IMR-90 (cell line): ENCODE measurements at regions not wholly inside any gene's neighbourhood (a gene's known extent, or its start where the extent isn't known, plus 50 kb on each side); places are given as distances from the start of the nearest gene placed in this dataset.

Experiments used
- ATAC-seq: fragments of 200-7000 bp; cut with Tn5 transposase; 2 replicates; pipeline ENCODE4 v1.9.1; 2020; ENCODE audit warnings: low read depth, mild to moderate bottlenecking, moderate library complexity
- BruUV-seq: library from RNA; stranded (reverse); fragments of 400-500 nt; replicated peaks from 2 replicates; lab custom pipeline; 2021; lab: Mats Ljungman, UMichigan
- CTCF ChIA-PET: fragments of 300-600 bp; formaldehyde crosslinking; extraction: SDS; loops from one replicate; lab custom pipeline; 2021; ENCODE audit warnings: antibody characterized with exemption; lab: Yijun Ruan, JAX
- POLR2A ChIA-PET: fragments of 300-600 bp; sonication (Branson Sonifier 250); formaldehyde crosslinking; loops from one replicate; lab custom pipeline; 2022; ENCODE audit warnings: antibody characterized with exemption; ENCODE audit not compliant: unreplicated experiment; lab: Charles Lee
- DNase-seq: peaks from one replicate; pipeline ENCODE4 v3.0.0; 2013
- H2AFZ ChIP-seq: replicated peaks from 2 replicates; pipeline ENCODE3; 2013; ENCODE audit warnings: low read length, mild to moderate bottlenecking; ENCODE audit not compliant: poor library complexity
- H2AK5ac ChIP-seq: 2 replicates; pipeline ENCODE4 v1.6.1; 2013; ENCODE audit warnings: low read depth, low read length, inconsistent platforms
- H2AK9ac ChIP-seq: replicated peaks from 2 replicates; pipeline ENCODE3; 2013; ENCODE audit warnings: mild to moderate bottlenecking, low read depth, low read length, moderate library complexity; ENCODE audit not compliant: poor library complexity
- H2BK120ac ChIP-seq: 2 replicates; pipeline ENCODE4 v1.6.1; 2013; ENCODE audit warnings: low read depth, low read length, inconsistent platforms
- H2BK15ac ChIP-seq: 3 replicates; pipeline ENCODE4 v1.6.1; 2013; ENCODE audit warnings: low read depth, low read length, inconsistent platforms
- H2BK20ac ChIP-seq: 2 replicates; pipeline ENCODE4 v1.6.1; 2013; ENCODE audit warnings: low read depth, mild to moderate bottlenecking, inconsistent platforms, low read length, moderate library complexity
- H2BK5ac ChIP-seq: 2 replicates; pipeline ENCODE4 v1.6.1; 2013; ENCODE audit warnings: mild to moderate bottlenecking, low read depth, low read length, inconsistent platforms; ENCODE audit not compliant: poor library complexity, severe bottlenecking
- H3K14ac ChIP-seq: replicated peaks from 2 replicates; pipeline ENCODE4 v1.6.1; 2013; ENCODE audit warnings: low read depth, low read length, inconsistent platforms
- H3K18ac ChIP-seq: 2 replicates; pipeline ENCODE4 v1.6.1; 2013; ENCODE audit warnings: low read depth, low read length, control low read depth
- H3K23ac ChIP-seq: 2 replicates; pipeline ENCODE4 v1.6.1; 2013; ENCODE audit warnings: low read depth, low read length, inconsistent platforms
- H3K27ac ChIP-seq: 2 replicates; pipeline ENCODE4 v1.5.1; 2013; ENCODE audit warnings: mild to moderate bottlenecking, control low read depth, low read length; ENCODE audit not compliant: insufficient read depth
- H3K27me3 ChIP-seq: 2 replicates; pipeline ENCODE4 v1.6.1; 2013; ENCODE audit warnings: low read length; ENCODE audit not compliant: control insufficient read depth, insufficient read depth
- H3K36me3 ChIP-seq: 2 replicates; pipeline ENCODE4 v1.6.1; 2013; ENCODE audit warnings: low read length, mixed read lengths; ENCODE audit not compliant: control insufficient read depth, insufficient read depth
- H3K4ac ChIP-seq: 2 replicates; pipeline ENCODE4 v1.6.1; 2013; ENCODE audit warnings: low read depth, low read length, inconsistent platforms
- H3K4me1 ChIP-seq: 2 replicates; pipeline ENCODE4 v1.6.1; 2013; ENCODE audit warnings: low read length, mixed read lengths; ENCODE audit not compliant: control insufficient read depth, insufficient read depth
- H3K4me2 ChIP-seq: 2 replicates; pipeline ENCODE4 v1.6.1; 2013; ENCODE audit warnings: low read depth, mild to moderate bottlenecking, control low read depth, low read length, moderate library complexity
- H3K4me3 ChIP-seq: 2 replicates; pipeline ENCODE4 v1.5.1; 2013; ENCODE audit warnings: low read depth, mild to moderate bottlenecking, control low read depth, low read length, moderate library complexity; ENCODE audit not compliant: insufficient read depth
- H3K56ac ChIP-seq: 2 replicates; pipeline ENCODE4 v1.6.1; 2013; ENCODE audit warnings: low read length, inconsistent platforms; ENCODE audit not compliant: insufficient read depth; ENCODE audit errors: extremely low read depth
- H3K79me1 ChIP-seq, 2 experiments: 2 replicates each; pipeline ENCODE4 v1.6.1; 2013; ENCODE audit warnings: low read length in 2 of 2, inconsistent platforms in 1 of 2, low read depth in 1 of 2
- H3K9ac ChIP-seq: 2 replicates; pipeline ENCODE4 v1.6.1; 2013; ENCODE audit warnings: low read depth, low read length, control low read depth
- H3K9me1 ChIP-seq: 2 replicates; pipeline ENCODE4 v1.6.1; 2013; ENCODE audit warnings: low read length, inconsistent platforms; ENCODE audit not compliant: insufficient read depth
- H3K9me3 ChIP-seq: 2 replicates; pipeline ENCODE4 v1.6.1; 2013; ENCODE audit warnings: low read length; ENCODE audit not compliant: control insufficient read depth, insufficient read depth
- H4K20me1 ChIP-seq: 2 replicates; pipeline ENCODE4 v1.6.1; 2013; ENCODE audit warnings: low read length, inconsistent platforms; ENCODE audit not compliant: insufficient read depth
- H4K5ac ChIP-seq: 2 replicates; pipeline ENCODE4 v1.6.1; 2013; ENCODE audit warnings: mild to moderate bottlenecking, low read depth, low read length, control low read depth
- H4K8ac ChIP-seq, 2 experiments: 2 replicates each; pipeline ENCODE4 v1.6.1; 2013; ENCODE audit warnings: low read depth in 2 of 2, low read length in 2 of 2, control low read depth in 1 of 2, inconsistent platforms in 1 of 2
- H4K91ac ChIP-seq: 2 replicates; pipeline ENCODE4 v1.6.1; 2013; ENCODE audit warnings: low read depth, low read length, inconsistent platforms; ENCODE audit not compliant: insufficient read depth
- BHLHE40 ChIP-seq: fragments of 150-350 bp; IDR thresholded peaks from 2 replicates; pipeline ENCODE4 v1.6.1; 2016; ENCODE audit warnings: mild to moderate bottlenecking, low read depth, low read length
- CEBPB ChIP-seq: IDR thresholded peaks from 2 replicates; pipeline ENCODE4 v1.6.1; 2012; ENCODE audit warnings: low read depth, low read length, improper control_type of control experiment
- MAFK ChIP-seq: IDR thresholded peaks from 2 replicates; pipeline ENCODE4 v1.6.1; 2012; ENCODE audit warnings: low read depth, low read length, improper control_type of control experiment
- POLR2A ChIP-seq: IDR thresholded peaks from 2 replicates; pipeline ENCODE4 v1.6.1; 2012; ENCODE audit warnings: mild to moderate bottlenecking, low read depth, low read length
- RFX5 ChIP-seq: IDR thresholded peaks from 2 replicates; pipeline ENCODE4 v1.8.0; 2012; ENCODE audit warnings: low read depth, mild to moderate bottlenecking, low read length, moderate library complexity
- SMC3 ChIP-seq: fragments of 150-350 bp; IDR thresholded peaks from 2 replicates; pipeline ENCODE4 v1.6.1; 2016; ENCODE audit warnings: low read depth, mild to moderate bottlenecking, antibody characterized with exemption, low read length, moderate library complexity
- USF2 ChIP-seq: fragments of 150-350 bp; IDR thresholded peaks from 2 replicates; pipeline ENCODE4 v1.6.1; 2017; ENCODE audit warnings: mild to moderate bottlenecking, antibody characterized with exemption, low read length, low read depth
- WGBS, 2 experiments: methylation state at CpG; one replicate each; pipeline versions ENCODE4 v1.1.5 to v1.1.7; 2013; ENCODE audit warnings: missing lambda C conversion rate in 2 of 2; ENCODE audit not compliant: insufficient read length in 1 of 2; ENCODE audit errors: extremely low coverage in 2 of 2; 5-methylcytosine and 5-hydroxymethylcytosine counted together
- dilution Hi-C: fragments of 300-500 bp; cut with HindIII; formaldehyde crosslinking; loops from one replicate; pipeline ENCODE4 v1.14.3; 2018; ENCODE audit warnings: low sequenced_read_pairs; ENCODE audit not compliant: unreplicated experiment
- in situ Hi-C: fragments of 300-500 bp; cut with MboI; formaldehyde crosslinking; loops from 3 replicates; pipeline ENCODE4 v1.14.3; 2019; ENCODE audit warnings: low sequenced_read_pairs, inconsistent platforms, mixed read lengths
- intact Hi-C: fragments of 100-400 bp; cut with micrococcal nuclease; formaldehyde crosslinking; loops from 2 replicates; pipeline ENCODE4 v1.10.0; 2022

GRCh38 chr17:14925498-14925897 lies 339.6 kb downstream of the PMP22 start:
- in situ Hi-C loops: loop anchor here (5.0 to 10.0 kb wide), 2 partner anchors 613 to 1331 kb away; no protein-coding TSS in a partner anchor
- DNase-seq: no peak
- CTCF ChIA-PET: interaction anchor here (1.0 kb wide), 1 partner anchor 95 kb away, joined by 3 read pairs; no protein-coding TSS in a partner anchor

More at GRCh38 chr17:14925498-14925897, 339.6 kb downstream of the PMP22 start:
- Histone ChIP-seq H3K4ac (peak overlapping the region; percentile 59; the same call in 1 of the 2 replicates), H3K27ac (no peak overlapping the region), H3K9me3 (peaks cover 3% of the 10 kb centered on the region; the same call in 1 of the 2 replicates), H3K9ac (no peak overlapping the region), H4K8ac (no peak overlapping the region), H2AFZ (no peak overlapping the region), H3K79me1 (no peaks in the 10 kb centered on the region), H4K5ac (no peak overlapping the region), H3K18ac (peak overlapping the region; percentile 13; the same call in 1 of the 2 replicates), H4K20me1 (no peaks in the 10 kb centered on the region), H3K4me1 (no peaks in the 10 kb centered on the region), H2AK5ac (no peak overlapping the region; the same call in 1 of the 2 replicates), H2BK5ac (no peak overlapping the region), H3K56ac (no peak overlapping the region), H3K23ac (no peak overlapping the region), H4K91ac (peak overlapping the region; percentile 18; the same call in 1 of the 2 replicates), H2BK15ac (no peak overlapping the region), H3K4me2 (no peak overlapping the region), H3K36me3 (no peaks in the 10 kb centered on the region), H3K14ac (no peak overlapping the region), H3K9me1 (no peaks in the 10 kb centered on the region), H2BK120ac (peak overlapping the region; percentile 72), H3K27me3 (peaks cover 4% of the 10 kb centered on the region), H2BK20ac (peak overlapping the region; percentile 50; the same call in 1 of the 2 replicates), H2AK9ac (no peak overlapping the region), H3K4me3 (no peak overlapping the region)
- POLR2A ChIA-PET: no interaction called here
- dilution Hi-C loops (no loop called here), intact Hi-C loops (loop anchor here (5.0 to 10.0 kb wide), 6 partner anchors 232 to 1891 kb away; no protein-coding TSS in a partner anchor)
- no TSS peak for BruUV-seq
- TF ChIP-seq MAFK (no peak), SMC3 (no peak), BHLHE40 (no peak), RFX5 (no peak), USF2 (no peak), CEBPB (no peak), POLR2A (no peak)
- no peak for ATAC-seq
- 100% methylated on average over 1 of the region's 2 CpGs; no CpG with 5 or more reads in 1 of the 2 experiments for WGBS, 2 experiments
